Tibial nerve (tissue), 4 donors: ENCODE measurements at regions not wholly inside any gene's neighbourhood (a gene's known extent, or its start where the extent isn't known, plus 50 kb on each side); places are given as distances from the start of the nearest gene placed in this dataset.
"Not testable (repeated sequence)": the region's sequence is repeated elsewhere in the genome, so short reads cannot be mapped to it uniquely, and the experiment has no call there.

Experiments
- DNase-seq, 2 donors: peaks; one replicate each; pipeline ENCODE4 v3.0.0-alpha.2; 2019; ENCODE audit warnings: low spot score in 2 of 2
- H3K27ac ChIP-seq, 4 donors: fragments of 200-600 bp; sonication (generic) in 3 of 4; one replicate each; pipeline ENCODE4 v1.5.1; 2017 to 2019; ENCODE audit warnings: mild to moderate bottlenecking in 1 of 4
- H3K27me3 ChIP-seq, 2 donors: fragments of 200-600 bp; sonication (generic) in 1 of 2; one replicate each; pipeline versions ENCODE4 v1.5.1 to v1.6.0; 2017 to 2019
- H3K36me3 ChIP-seq, 3 donors: fragments of 200-600 bp; sonication (generic); one replicate each; pipeline ENCODE4 v1.5.1; 2018 to 2019
- H3K4me1 ChIP-seq, 4 donors: fragments of 200-600 bp; sonication (generic) in 3 of 4; one replicate each; pipeline ENCODE4 v1.5.1; 2017 to 2019
- H3K4me3 ChIP-seq, 4 donors: fragments of 200-600 bp; sonication (generic) in 3 of 4; one replicate each; pipeline ENCODE4 v1.5.1; 2017 to 2019; ENCODE audit warnings: mild to moderate bottlenecking in 1 of 4, moderate library complexity in 1 of 4
- H3K9me3 ChIP-seq, 4 donors: fragments of 200-600 bp; sonication (generic) in 3 of 4; one replicate each; pipeline ENCODE4 v1.5.1; 2017 to 2019
- EP300 ChIP-seq, 2 donors: sonication (generic); formaldehyde crosslinking; IDR thresholded peaks; one replicate each; pipeline ENCODE4 v1.6.1; 2017; ENCODE audit warnings: antibody characterized with exemption in 2 of 2, mild to moderate bottlenecking in 1 of 2
- POLR2A ChIP-seq, 2 donors: fragments of 450-650 bp; IDR thresholded peaks; one replicate each; pipeline ENCODE4 v1.6.1; 2017; ENCODE audit warnings: antibody characterized with exemption in 2 of 2, mild to moderate bottlenecking in 2 of 2, moderate library complexity in 2 of 2
- WGBS, 2 donors: methylation state at CpG; one replicate each; pipeline ENCODE4 v1.1.5; 2018; 5-methylcytosine and 5-hydroxymethylcytosine counted together
- TF ChIP-seq, protein P1 (sequence below), 5 experiments: fragments of 200-600 bp in 3 of 5; fragments of 450-650 bp in 2 of 5; sonication (generic) in 3 of 5; IDR thresholded peaks; one replicate each; pipeline ENCODE4 v1.5.1; 2016 to 2019; ENCODE audit warnings: antibody characterized with exemption in 5 of 5, mild to moderate bottlenecking in 3 of 5, moderate library complexity in 2 of 5

- no peaks in the 10 kb centered on the region for H3K9me3 ChIP-seq
- no peak overlapping the region for H3K27ac ChIP-seq
- no peaks in the 10 kb centered on the region for H3K36me3 ChIP-seq
- peaks cover 0 to 7% (median 0%) of the 10 kb centered on the region in 4 donors for H3K4me1 ChIP-seq
- TF ChIP-seq EP300 (IDR thresholded peaks at IDR 0.05) (no peak), POLR2A (IDR thresholded peaks at IDR 0.05) (no peak)
- TF ChIP-seq, protein P1, sequence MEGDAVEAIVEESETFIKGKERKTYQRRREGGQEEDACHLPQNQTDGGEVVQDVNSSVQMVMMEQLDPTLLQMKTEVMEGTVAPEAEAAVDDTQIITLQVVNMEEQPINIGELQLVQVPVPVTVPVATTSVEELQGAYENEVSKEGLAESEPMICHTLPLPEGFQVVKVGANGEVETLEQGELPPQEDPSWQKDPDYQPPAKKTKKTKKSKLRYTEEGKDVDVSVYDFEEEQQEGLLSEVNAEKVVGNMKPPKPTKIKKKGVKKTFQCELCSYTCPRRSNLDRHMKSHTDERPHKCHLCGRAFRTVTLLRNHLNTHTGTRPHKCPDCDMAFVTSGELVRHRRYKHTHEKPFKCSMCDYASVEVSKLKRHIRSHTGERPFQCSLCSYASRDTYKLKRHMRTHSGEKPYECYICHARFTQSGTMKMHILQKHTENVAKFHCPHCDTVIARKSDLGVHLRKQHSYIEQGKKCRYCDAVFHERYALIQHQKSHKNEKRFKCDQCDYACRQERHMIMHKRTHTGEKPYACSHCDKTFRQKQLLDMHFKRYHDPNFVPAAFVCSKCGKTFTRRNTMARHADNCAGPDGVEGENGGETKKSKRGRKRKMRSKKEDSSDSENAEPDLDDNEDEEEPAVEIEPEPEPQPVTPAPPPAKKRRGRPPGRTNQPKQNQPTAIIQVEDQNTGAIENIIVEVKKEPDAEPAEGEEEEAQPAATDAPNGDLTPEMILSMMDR (IDR thresholded peaks at IDR 0.05), result no peak
- WGBS, 2 donors, result 76% methylated on average over 16 of the region's 16 CpGs
- no peak overlapping the region for H3K4me3 ChIP-seq
- DNase-seq, result no peak
- H3K27me3 ChIP-seq, result peaks cover 0 to 7% of the 10 kb centered on the region in 2 donors
Measured at GRCh38 chr22:35484651-35485556, 55.7 kb upstream of the RASD2 start.

DNA sequence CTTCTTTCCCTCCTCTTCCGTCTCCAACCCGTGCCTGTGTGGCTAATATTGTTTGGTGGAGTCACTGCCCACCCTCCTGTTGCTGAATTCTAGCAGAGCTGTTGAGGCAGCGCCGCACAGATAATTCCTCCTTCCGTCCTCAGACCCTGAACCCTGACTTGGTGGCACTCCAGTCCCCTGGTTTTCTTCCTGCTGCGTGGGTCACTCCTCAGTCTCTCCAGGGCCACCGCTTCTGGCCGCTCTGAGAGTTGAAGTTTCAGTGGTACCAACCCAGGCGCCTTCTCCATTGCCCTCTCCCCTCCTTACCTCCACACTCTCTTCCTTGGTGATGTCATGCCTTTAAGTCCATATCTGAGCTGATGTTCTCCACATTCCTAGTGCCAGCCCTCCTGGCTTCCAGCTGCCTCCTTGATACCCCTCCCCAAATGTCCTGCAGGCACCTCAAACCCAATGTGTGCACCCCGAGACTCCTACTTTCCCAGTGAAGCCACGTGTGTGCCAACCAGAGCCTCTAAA lies 54.5 kb upstream of the RASD2 start:
- no peak for DNase-seq
- no peak for TF ChIP-seq EP300 (IDR thresholded peaks at IDR 0.05)
- no peak for TF ChIP-seq POLR2A (IDR thresholded peaks at IDR 0.05)
- TF ChIP-seq, protein P1 (IDR thresholded peaks at IDR 0.05), result no peak
- WGBS, 2 donors, result 86 to 87% methylated on average over 11 of the region's 11 CpGs

DNA sequence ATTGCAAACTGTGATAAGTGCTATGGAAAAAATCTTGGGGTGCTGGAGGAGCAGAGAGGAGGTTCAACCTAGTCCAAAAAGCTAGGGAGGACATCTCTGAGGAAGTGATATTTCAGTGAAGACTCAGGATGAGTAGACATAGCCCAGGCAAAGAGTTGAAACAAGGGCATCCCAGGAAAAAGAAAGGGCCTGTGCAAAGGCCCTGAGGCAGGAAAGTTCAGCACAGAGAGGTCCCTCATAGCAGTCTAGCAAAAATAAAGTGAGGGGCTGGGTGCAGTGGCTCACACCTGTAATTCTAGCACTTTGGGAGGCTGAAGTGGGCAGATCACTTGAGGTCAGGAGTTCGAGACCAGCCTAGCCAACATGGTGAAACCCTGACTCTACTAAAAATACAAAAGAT lies 53.0 kb upstream of the RASD2 start:
- not testable (repeated sequence) for H3K27ac ChIP-seq, H3K27me3 ChIP-seq, H3K4me3 ChIP-seq, H3K4me1 ChIP-seq, DNase-seq, H3K36me3 ChIP-seq, H3K9me3 ChIP-seq
- WGBS, 2 donors, result 88 to 100% methylated on average over 1 of the region's 1 CpG

More for the DNA sequence above, 54.5 kb upstream of the RASD2 start:
- H3K9me3 ChIP-seq, result no peaks in the 10 kb centered on the region
- peaks cover 0 to 7% of the 10 kb centered on the region in 2 donors for H3K27me3 ChIP-seq
- no peak overlapping the region for H3K4me3 ChIP-seq
- H3K36me3 ChIP-seq, result no peaks in the 10 kb centered on the region
- H3K4me1 ChIP-seq, result no peaks in the 10 kb centered on the region
- no peak overlapping the region for H3K27ac ChIP-seq

- Histone ChIP-seq H3K9me3 (no peaks in the 10 kb centered on the region), H3K27me3 (peaks cover 0 to 8% of the 10 kb centered on the region in 2 donors), H3K4me1 (no peaks in the 10 kb centered on the region), H3K4me3 (no peak overlapping the region), H3K36me3 (no peaks in the 10 kb centered on the region), H3K27ac (no peak overlapping the region)
- 34 to 55% methylated on average over 3 of the region's 3 CpGs for whole genome bisulfite sequencing, 2 donors
- TF ChIP-seq EP300 (IDR thresholded peaks at IDR 0.05) (no peak), POLR2A (IDR thresholded peaks at IDR 0.05) (no peak)
- TF ChIP-seq, protein P1 (IDR thresholded peaks at IDR 0.05), result no peak
- no peak for DNase-seq
Measured at GRCh38 chr22:35488513-35488912, 52.1 kb upstream of the RASD2 start.

DNA sequence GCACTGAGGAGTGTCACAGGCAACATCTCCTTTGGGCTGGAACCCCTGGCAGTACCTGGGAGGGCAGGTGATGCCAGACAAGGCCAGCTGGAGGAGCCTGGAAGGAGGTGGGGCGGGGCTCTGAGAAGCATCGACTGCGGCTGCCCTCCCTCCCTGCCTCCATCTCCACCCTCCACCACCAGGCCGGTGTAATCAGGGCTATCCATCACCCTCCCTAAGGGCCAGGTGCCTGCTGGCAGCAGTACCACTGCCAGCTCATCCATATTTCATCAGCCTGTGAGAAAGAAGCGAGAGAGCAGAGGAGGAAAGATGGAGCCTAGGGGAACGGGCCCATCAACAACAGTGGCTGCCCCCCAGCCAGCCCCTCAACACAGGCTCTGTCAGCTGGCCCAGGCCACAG lies 51.4 kb upstream of the RASD2 start:
- no peaks in the 10 kb centered on the region for H3K36me3 ChIP-seq
- no peak overlapping the region for H3K4me3 ChIP-seq
- TF ChIP-seq, protein P1 (IDR thresholded peaks at IDR 0.05), result no peak
- TF ChIP-seq POLR2A (IDR thresholded peaks at IDR 0.05) (no peak), EP300 (IDR thresholded peaks at IDR 0.05) (no peak)
- no peaks in the 10 kb centered on the region for H3K4me1 ChIP-seq
- no peak overlapping the region for H3K27ac ChIP-seq
- 59 to 65% methylated on average over 6 of the region's 6 CpGs for WGBS, 2 donors
- H3K9me3 ChIP-seq, result no peaks in the 10 kb centered on the region
- peaks cover 0 to 8% of the 10 kb centered on the region in 2 donors for H3K27me3 ChIP-seq
- DNase-seq, result no peak
